ENCODE measurements at regions not wholly inside any gene's neighbourhood (a gene's known extent, or its start where the extent isn't known, plus 50 kb on each side); places are given as distances from the start of the nearest gene placed in this dataset.

DNA sequence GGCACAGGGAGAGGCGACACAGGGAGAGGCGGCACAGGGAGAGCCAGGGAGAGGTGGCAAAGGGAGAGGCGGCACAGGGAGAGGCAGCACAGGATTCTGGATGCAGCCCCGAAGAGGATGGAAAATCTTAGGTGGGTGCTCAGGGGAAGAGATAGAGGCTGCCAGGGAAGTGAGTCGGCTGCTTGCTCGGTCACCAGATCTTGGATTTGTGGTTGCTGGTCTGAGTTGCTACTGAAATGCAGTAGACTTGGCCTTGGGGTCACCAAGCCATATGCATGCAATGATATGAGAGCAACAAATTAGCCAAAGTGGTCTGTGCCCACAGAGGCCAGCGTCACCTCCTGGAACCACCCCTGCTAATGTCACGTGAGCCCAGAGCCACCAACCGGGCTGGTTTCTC is 117.2 kb upstream of the SALL3 start:
- TF ChIP-seq MAZ (IDR thresholded peaks at IDR 0.05; ENCODE audit: borderline replicate concordance, low read depth, low read length) (no peak), MAZ (CRISPR knock-in tag; IDR thresholded peaks at IDR 0.05; ENCODE audit: low read depth) (no peak), POLR2AphosphoS5 (IDR thresholded peaks at IDR 0.05; ENCODE audit: low read depth, low read length) (no peak), SIN3B (IDR thresholded peaks at IDR 0.05; ENCODE audit: low read length) (no peak), NCOR1 (IDR thresholded peaks at IDR 0.05; ENCODE audit: borderline replicate concordance, low read length) (no peak), KDM4B (CRISPR knock-in tag; IDR thresholded peaks at IDR 0.05) (no peak), ASH2L (IDR thresholded peaks at IDR 0.05; ENCODE audit: insufficient read length, low read depth, low read length) (no peak), MTF2 (CRISPR knock-in tag; IDR thresholded peaks at IDR 0.05; ENCODE audit: borderline replicate concordance) (no peak), ZC3H4 (CRISPR knock-in tag; IDR thresholded peaks at IDR 0.05; ENCODE audit: borderline replicate concordance) (no peak), RFXAP (CRISPR knock-in tag; IDR thresholded peaks at IDR 0.05; ENCODE audit: borderline replicate concordance) (no peak), SRY (CRISPR knock-in tag; IDR thresholded peaks at IDR 0.05) (no peak)
- TF ChIP-seq, protein P1, sequence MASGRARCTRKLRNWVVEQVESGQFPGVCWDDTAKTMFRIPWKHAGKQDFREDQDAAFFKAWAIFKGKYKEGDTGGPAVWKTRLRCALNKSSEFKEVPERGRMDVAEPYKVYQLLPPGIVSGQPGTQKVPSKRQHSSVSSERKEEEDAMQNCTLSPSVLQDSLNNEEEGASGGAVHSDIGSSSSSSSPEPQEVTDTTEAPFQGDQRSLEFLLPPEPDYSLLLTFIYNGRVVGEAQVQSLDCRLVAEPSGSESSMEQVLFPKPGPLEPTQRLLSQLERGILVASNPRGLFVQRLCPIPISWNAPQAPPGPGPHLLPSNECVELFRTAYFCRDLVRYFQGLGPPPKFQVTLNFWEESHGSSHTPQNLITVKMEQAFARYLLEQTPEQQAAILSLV (CRISPR knock-in tag; IDR thresholded peaks at IDR 0.05; ENCODE audit: borderline replicate concordance): no peak
- TF ChIP-seq, protein P2, sequence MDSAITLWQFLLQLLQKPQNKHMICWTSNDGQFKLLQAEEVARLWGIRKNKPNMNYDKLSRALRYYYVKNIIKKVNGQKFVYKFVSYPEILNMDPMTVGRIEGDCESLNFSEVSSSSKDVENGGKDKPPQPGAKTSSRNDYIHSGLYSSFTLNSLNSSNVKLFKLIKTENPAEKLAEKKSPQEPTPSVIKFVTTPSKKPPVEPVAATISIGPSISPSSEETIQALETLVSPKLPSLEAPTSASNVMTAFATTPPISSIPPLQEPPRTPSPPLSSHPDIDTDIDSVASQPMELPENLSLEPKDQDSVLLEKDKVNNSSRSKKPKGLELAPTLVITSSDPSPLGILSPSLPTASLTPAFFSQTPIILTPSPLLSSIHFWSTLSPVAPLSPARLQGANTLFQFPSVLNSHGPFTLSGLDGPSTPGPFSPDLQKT (CRISPR knock-in tag; IDR thresholded peaks at IDR 0.05; ENCODE audit: borderline replicate concordance): no peak
- TF ChIP-seq, protein P3, sequence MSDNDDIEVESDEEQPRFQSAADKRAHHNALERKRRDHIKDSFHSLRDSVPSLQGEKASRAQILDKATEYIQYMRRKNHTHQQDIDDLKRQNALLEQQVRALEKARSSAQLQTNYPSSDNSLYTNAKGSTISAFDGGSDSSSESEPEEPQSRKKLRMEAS (IDR thresholded peaks at IDR 0.05): no peak
- TF ChIP-seq, protein P4, sequence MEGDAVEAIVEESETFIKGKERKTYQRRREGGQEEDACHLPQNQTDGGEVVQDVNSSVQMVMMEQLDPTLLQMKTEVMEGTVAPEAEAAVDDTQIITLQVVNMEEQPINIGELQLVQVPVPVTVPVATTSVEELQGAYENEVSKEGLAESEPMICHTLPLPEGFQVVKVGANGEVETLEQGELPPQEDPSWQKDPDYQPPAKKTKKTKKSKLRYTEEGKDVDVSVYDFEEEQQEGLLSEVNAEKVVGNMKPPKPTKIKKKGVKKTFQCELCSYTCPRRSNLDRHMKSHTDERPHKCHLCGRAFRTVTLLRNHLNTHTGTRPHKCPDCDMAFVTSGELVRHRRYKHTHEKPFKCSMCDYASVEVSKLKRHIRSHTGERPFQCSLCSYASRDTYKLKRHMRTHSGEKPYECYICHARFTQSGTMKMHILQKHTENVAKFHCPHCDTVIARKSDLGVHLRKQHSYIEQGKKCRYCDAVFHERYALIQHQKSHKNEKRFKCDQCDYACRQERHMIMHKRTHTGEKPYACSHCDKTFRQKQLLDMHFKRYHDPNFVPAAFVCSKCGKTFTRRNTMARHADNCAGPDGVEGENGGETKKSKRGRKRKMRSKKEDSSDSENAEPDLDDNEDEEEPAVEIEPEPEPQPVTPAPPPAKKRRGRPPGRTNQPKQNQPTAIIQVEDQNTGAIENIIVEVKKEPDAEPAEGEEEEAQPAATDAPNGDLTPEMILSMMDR (CRISPR knock-in tag; IDR thresholded peaks at IDR 0.05): no peak

Data from HepG2 (cell line).